ENCODE measurements at regions not wholly inside any gene's neighbourhood (a gene's known extent, or its start where the extent isn't known, plus 50 kb on each side); places are given as distances from the start of the nearest gene placed in this dataset.

- Histone ChIP-seq H3K27me3 (no peaks in the 10 kb centered on the region), H3K4me1 (no peaks in the 10 kb centered on the region), H3K27ac (no peak overlapping the region), H3K9me3 (no peaks in the 10 kb centered on the region), H3K36me3 (no peaks in the 10 kb centered on the region), H3K4me3 (no peak overlapping the region)
- TF ChIP-seq CTCF (IDR thresholded peaks at IDR 0.05) (no peak), POLR2A (IDR thresholded peaks at IDR 0.05) (no peak)
- DNase-seq, result no peak
Observed at GRCh38 chr2:180661686-180662030, 318.7 kb upstream of the UBE2E3 start.

GRCh38 chr2:180660881-180661685 lies 319.3 kb upstream of the UBE2E3 start:
- no peak overlapping the region for H3K27ac ChIP-seq

GRCh38 chr2:180660207-180660606 lies 320.2 kb upstream of the UBE2E3 start:
- no peak for DNase-seq
- TF ChIP-seq CTCF (IDR thresholded peaks at IDR 0.05) (no peak), POLR2A (IDR thresholded peaks at IDR 0.05) (no peak)
- H3K36me3 ChIP-seq, result no peaks in the 10 kb centered on the region
- H3K4me1 ChIP-seq, result no peaks in the 10 kb centered on the region
- H3K27ac ChIP-seq, result no peak overlapping the region
- no peak overlapping the region for H3K4me3 ChIP-seq
- no peaks in the 10 kb centered on the region for H3K9me3 ChIP-seq
- no peaks in the 10 kb centered on the region for H3K27me3 ChIP-seq

More at GRCh38 chr2:180660881-180661685, 319.3 kb upstream of the UBE2E3 start:
- Histone ChIP-seq H3K9me3 (no peaks in the 10 kb centered on the region), H3K4me1 (no peaks in the 10 kb centered on the region), H3K36me3 (no peaks in the 10 kb centered on the region), H3K27me3 (no peaks in the 10 kb centered on the region), H3K4me3 (no peak overlapping the region)
- no peak for TF ChIP-seq POLR2A (IDR thresholded peaks at IDR 0.05)
- TF ChIP-seq CTCF (IDR thresholded peaks at IDR 0.05), result no peak
- DNase-seq, result no peak

GRCh38 chr2:180657054-180657453 lies 323.4 kb upstream of the UBE2E3 start:
- DNase-seq, result no peak

GRCh38 chr2:180656455-180656847 lies 324.0 kb upstream of the UBE2E3 start:
- no peak for DNase-seq
- H3K4me3 ChIP-seq, result no peak overlapping the region
- H3K36me3 ChIP-seq, result no peaks in the 10 kb centered on the region
- no peaks in the 10 kb centered on the region for H3K4me1 ChIP-seq
- H3K27me3 ChIP-seq, result no peaks in the 10 kb centered on the region
- H3K27ac ChIP-seq, result no peak overlapping the region
- no peaks in the 10 kb centered on the region for H3K9me3 ChIP-seq
- TF ChIP-seq CTCF (IDR thresholded peaks at IDR 0.05) (no peak), POLR2A (IDR thresholded peaks at IDR 0.05) (no peak)

More at GRCh38 chr2:180657054-180657453, 323.4 kb upstream of the UBE2E3 start:
- Histone ChIP-seq H3K27me3 (no peaks in the 10 kb centered on the region), H3K27ac (no peak overlapping the region), H3K4me1 (no peaks in the 10 kb centered on the region), H3K9me3 (no peaks in the 10 kb centered on the region), H3K4me3 (no peak overlapping the region), H3K36me3 (no peaks in the 10 kb centered on the region)
- TF ChIP-seq CTCF (IDR thresholded peaks at IDR 0.05) (no peak), POLR2A (IDR thresholded peaks at IDR 0.05) (no peak)

All from Peyer's patch (tissue), 4 donors.